ENCODE measurements at regions not wholly inside any gene's neighbourhood (a gene's known extent, or its start where the extent isn't known, plus 50 kb on each side); places are given as distances from the start of the nearest gene placed in this dataset.

- Mint-ChIP-seq H3K9me3 (peaks cover 0 to 5% (median 3%) of the 10 kb centered on the region in 7 donors), H3K4me1 (no peaks in the 10 kb centered on the region), H3K27ac (no peak overlapping the region), H3K27me3 (ENCODE audit: low read depth in 3 of 3) (no peaks in the 10 kb centered on the region), H3K4me3 (no peak overlapping the region), H3K36me3 (no peaks in the 10 kb centered on the region)
- Histone ChIP-seq H3K9me3 (replicated peaks in 1 of 2; ENCODE audit: control insufficient read depth in 1 of 2, insufficient read depth in 1 of 2, low read length in 2 of 2) (no peaks in the 10 kb centered on the region), H4K20me1 (ENCODE audit: insufficient read depth, low read length) (no peaks in the 10 kb centered on the region), H2AFZ (ENCODE audit: insufficient read depth, low read depth, low read length, poor library complexity, severe bottlenecking) (no peak overlapping the region), H3K36me3 (replicated peaks in 1 of 2; ENCODE audit: control insufficient read depth in 1 of 2, insufficient read depth in 2 of 2, low read length in 2 of 2) (no peaks in the 10 kb centered on the region), H3K4me1 (ENCODE audit: control insufficient read depth in 1 of 2, insufficient read depth in 2 of 2, low read length in 2 of 2) (no peaks in the 10 kb centered on the region), H3K27ac (ENCODE audit: low read depth in 1 of 2, low read length in 2 of 2) (no peak overlapping the region), H3K79me2 (ENCODE audit: insufficient read depth, low read length) (no peaks in the 10 kb centered on the region), H3K4me3 (replicated peaks in 1 of 3; ENCODE audit: low read depth in 2 of 3, low read length in 3 of 3) (no peak overlapping the region), H3K9ac (ENCODE audit: insufficient read depth, low read length, poor library complexity, severe bottlenecking) (no peak overlapping the region), H3K27me3 (ENCODE audit: control insufficient read depth in 2 of 2, insufficient read depth in 2 of 2, low read length in 2 of 2) (no peaks in the 10 kb centered on the region), H3K4me2 (replicated peaks; ENCODE audit: extremely low read depth, low read length, poor library complexity, severe bottlenecking) (no peak overlapping the region)
- intact Hi-C loops (cut with micrococcal nuclease) = no loop called here
- no peak for DNase-seq
- no peak for TF ChIP-seq CTCF (IDR thresholded peaks at IDR 0.05)
- WGBS (ENCODE audit: insufficient coverage) = 100% methylated on average over 2 of the region's 7 CpGs
These were observed 502.8 kb downstream of the NTRK2 start for GRCh38 chr9:85172001-85172978.

DNA sequence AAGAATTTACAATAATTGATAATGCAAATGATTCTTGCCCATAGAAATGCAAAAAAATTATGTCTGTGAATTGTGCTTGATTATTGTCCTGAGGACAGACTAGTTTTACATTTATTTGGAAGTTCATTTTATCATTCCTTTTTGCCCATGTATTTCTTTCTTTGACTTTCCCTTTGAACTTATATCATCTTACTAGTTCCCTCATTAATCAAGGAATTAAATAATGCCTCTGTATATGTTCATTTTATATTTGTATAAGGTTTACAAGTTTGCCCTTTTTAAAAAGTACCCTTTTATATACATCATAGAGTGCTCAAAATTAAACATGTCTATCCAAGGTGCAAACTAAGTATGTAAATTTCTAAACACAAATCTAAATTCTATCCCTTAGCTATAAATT is 501.6 kb downstream of the NTRK2 start:
- H3K79me2 ChIP-seq (ENCODE audit: insufficient read depth, low read length) = no peaks in the 10 kb centered on the region
- H3K27ac ChIP-seq (ENCODE audit: low read depth in 1 of 2, low read length in 2 of 2) = no peak overlapping the region
- DNase-seq = no peak
- no peak overlapping the region for H3K4me3 Mint-ChIP-seq
- no peak overlapping the region for H2AFZ ChIP-seq (ENCODE audit: insufficient read depth, low read depth, low read length, poor library complexity, severe bottlenecking)
- no peak for TF ChIP-seq CTCF (IDR thresholded peaks at IDR 0.05)
- no peak overlapping the region for H3K9ac ChIP-seq (ENCODE audit: insufficient read depth, low read length, poor library complexity, severe bottlenecking)
- H3K36me3 ChIP-seq (replicated peaks in 1 of 2; ENCODE audit: control insufficient read depth in 1 of 2, insufficient read depth in 2 of 2, low read length in 2 of 2) = no peaks in the 10 kb centered on the region
- H3K4me1 Mint-ChIP-seq = no peaks in the 10 kb centered on the region
- H3K27me3 Mint-ChIP-seq (ENCODE audit: low read depth in 3 of 3) = no peaks in the 10 kb centered on the region
- no peak overlapping the region for H3K27ac Mint-ChIP-seq
- H3K4me1 ChIP-seq (ENCODE audit: control insufficient read depth in 1 of 2, insufficient read depth in 2 of 2, low read length in 2 of 2) = no peaks in the 10 kb centered on the region
- no peaks in the 10 kb centered on the region for H3K9me3 ChIP-seq (replicated peaks in 1 of 2; ENCODE audit: control insufficient read depth in 1 of 2, insufficient read depth in 1 of 2, low read length in 2 of 2)
- H3K4me2 ChIP-seq (replicated peaks; ENCODE audit: extremely low read depth, low read length, poor library complexity, severe bottlenecking) = no peak overlapping the region
- no peak overlapping the region for H3K4me3 ChIP-seq (replicated peaks in 1 of 3; ENCODE audit: low read depth in 2 of 3, low read length in 3 of 3)
- peaks cover 0 to 6% (median 3%) of the 10 kb centered on the region in 7 donors for H3K9me3 Mint-ChIP-seq
- intact Hi-C loops (cut with micrococcal nuclease) = no loop called here
- no peaks in the 10 kb centered on the region for H3K27me3 ChIP-seq (ENCODE audit: control insufficient read depth in 2 of 2, insufficient read depth in 2 of 2, low read length in 2 of 2)
- no peaks in the 10 kb centered on the region for H4K20me1 ChIP-seq (ENCODE audit: insufficient read depth, low read length)
- H3K36me3 Mint-ChIP-seq = no peaks in the 10 kb centered on the region

Measured in CD14-positive monocyte (primary cell).